NCI-H748 treated with DMSO at 0.1 percent for 48 hours (cell line): ENCODE measurements at regions not wholly inside any gene's neighbourhood (a gene's known extent, or its start where the extent isn't known, plus 50 kb on each side); places are given as distances from the start of the nearest gene placed in this dataset.

Experiments used
- DNase-seq: peaks from one replicate; lab custom pipeline; 2025; lab: John Stamatoyannopoulos, UW

GRCh38 chr16:66266436-66267291 lies 99.8 kb upstream of the CDH5 start:
- no peak for DNase-seq

DNA sequence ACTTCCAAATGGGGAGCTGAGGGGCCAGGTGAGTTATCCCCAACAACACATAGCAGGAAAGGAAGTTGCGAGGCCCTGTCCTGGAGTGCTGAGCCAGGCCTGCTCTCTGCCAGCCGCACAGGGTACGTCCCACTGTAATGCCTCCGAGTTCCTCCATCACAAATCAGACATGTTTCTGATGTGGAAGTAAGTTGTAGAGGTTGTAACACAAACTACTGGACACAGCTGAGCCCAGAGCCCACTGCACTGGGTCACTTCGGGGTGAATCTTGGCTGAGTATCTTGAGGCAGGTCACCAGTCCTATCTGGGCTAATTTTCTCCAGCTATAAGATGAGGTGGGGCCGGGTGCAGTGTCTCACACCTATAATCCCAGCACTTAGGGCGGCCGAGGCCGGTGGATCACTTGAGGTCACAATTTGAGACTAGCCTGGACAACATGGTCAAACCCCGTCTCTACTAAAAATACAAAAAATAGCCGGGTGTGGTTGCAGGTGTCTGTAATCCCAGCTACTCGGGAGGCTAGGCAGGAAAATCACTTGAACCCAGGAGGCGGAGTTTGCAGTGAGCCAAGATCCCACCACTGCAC lies 100.8 kb upstream of the CDH5 start:
- DNase-seq, result no peak

DNA sequence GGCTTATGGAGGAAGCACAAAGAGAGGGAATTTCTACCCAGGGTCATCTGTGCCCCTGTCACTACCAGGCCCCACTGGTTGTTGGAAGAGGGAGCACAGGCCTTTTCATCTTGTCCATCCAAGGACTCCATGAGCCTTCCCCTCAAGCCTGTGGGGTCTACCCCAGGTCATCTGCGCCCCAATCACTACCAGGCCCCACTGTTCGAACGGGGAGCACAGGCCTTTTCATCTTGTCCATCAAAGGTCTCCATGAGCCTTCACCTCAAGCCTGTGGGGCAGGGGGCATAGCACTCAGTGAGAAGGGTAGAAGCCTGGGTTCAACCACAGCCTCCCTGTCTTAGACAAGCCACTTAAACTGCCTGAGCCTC lies 101.5 kb upstream of the CDH5 start:
- no peak for DNase-seq

- no peak for DNase-seq
These were observed 102.0 kb upstream of the CDH5 start for GRCh38 chr16:66264311-66265047.

DNA sequence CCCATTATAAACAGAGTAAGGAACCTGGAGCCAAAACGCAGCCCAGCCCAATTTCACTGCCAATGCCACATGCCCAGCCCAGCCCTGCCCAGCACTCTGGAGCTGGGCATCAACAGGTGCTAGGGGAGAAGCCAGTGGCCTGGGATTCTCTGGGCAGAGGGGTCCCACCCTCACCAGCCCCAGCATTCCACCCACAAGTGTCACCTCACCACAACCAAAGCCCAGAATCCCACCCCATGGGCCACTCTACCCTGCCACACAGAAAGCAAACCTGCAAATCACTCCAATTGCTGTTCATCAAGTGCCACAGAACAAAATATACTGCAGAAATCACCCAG lies 102.5 kb upstream of the CDH5 start:
- no peak for DNase-seq

DNA sequence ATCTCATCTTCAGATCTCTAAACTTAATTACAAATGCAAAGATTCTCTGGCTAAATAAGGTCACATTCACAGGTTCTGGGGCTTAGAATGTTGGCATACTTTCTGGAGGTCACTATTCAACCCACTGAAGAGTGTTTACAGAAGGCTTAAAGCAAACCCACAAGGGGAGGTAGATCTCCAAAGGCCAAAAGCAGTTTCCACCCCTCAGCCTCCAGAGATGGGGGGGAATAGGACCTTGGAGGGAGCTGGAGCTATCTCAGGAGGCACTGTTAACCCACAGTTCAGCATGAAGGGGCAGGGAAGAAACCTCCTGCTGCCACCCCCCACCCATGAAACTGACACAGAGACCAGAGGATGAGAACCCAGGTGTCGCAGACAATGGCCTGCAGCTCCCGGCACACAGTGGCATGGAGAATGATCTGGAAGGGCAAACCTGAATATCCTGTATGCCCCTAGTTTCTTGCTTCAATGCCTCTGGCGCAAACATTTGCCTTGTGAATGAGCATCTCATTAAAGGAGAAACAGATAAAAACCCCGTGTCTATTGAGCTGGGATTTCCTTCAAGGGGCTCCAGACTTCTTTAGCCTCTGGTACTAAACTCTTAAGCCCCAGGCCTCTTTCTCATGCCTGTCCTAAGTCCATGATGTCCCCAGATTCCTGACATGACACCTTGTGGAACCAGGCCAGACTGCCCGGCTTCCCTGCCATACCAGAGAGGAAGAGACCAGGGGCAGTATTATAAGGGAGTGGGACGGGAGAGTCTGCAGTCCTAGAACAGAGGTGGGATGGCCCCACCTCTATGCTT lies 103.1 kb upstream of the CDH5 start:
- no peak for DNase-seq

DNA sequence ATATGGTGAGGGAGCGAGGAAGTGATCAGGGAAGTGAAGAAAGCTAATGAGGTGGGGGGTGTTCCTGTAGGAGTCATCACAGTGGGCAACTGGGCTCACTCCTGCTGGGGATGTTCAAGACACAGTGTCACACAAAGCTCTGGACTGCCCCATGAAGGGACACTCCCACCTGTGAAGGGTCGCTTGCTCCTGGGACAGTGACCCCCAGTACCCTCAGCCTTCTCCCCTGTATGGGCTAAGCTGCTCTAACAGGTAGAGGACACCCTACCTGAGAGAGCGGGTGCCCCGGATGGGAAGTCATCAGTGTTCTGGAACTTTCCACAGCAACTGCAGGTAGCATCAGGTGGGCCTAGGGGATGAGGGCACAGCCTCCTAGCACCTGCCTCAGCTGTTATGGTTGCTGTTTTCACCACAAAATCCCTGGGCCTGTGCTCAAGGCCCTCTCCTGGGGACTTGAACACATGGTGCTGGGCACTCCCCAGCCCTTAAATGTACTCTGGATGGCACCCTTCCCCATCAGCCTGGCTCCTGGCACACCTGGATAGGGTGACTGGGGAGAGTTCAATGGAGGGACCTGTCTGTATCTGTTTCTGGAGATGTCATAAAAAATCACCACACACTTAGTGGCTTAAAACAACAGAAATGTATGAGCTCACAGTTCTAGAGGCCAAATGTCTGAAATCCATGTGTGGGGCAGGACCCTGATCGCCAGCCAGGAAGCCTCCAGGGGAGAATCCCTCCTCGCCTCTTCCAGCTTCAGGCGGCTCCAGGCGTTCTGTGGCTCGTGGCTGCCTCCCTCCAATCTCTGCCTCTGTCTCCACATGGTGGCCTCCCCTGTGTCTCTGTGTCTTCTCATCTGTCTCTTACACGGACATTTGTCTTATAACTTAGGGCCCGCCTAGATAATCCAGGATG lies 104.0 kb upstream of the CDH5 start:
- no peak for DNase-seq

- no peak for DNase-seq
These were observed 104.7 kb upstream of the CDH5 start for GRCh38 chr16:66261826-66262225.

DNA sequence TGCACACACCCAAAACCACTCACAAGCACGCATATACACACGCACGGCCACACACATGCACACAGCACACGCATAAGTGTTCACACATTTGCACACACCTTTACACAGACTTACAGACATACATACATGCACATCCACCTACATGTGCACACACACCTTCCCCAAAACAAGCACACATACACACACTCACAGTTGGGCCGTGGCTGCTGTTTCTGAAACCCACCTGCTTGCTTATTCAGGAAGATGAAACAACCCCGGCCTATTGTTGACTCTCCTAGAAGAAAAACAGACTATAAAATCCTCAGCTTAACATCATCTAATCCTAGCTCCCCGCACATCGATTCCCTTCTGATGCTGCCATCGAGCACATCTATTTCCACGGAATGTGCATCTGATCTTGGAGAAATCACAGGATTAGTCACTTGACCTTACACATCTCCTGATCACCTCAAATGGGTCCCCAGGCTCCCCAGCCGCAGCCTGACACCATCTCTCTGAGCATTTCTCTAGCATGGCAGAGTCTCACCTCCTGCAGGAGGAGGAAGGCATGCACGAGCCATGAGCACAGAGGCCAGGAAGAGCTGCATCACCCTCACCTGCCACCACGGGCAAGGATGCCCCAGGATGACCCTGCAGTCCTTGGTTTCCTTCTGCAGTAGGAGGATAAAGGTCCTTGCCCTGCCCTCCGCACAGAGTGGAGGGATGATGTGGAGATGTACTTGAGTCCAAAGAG lies 105.8 kb upstream of the CDH5 start:
- DNase-seq, result no peak

DNA sequence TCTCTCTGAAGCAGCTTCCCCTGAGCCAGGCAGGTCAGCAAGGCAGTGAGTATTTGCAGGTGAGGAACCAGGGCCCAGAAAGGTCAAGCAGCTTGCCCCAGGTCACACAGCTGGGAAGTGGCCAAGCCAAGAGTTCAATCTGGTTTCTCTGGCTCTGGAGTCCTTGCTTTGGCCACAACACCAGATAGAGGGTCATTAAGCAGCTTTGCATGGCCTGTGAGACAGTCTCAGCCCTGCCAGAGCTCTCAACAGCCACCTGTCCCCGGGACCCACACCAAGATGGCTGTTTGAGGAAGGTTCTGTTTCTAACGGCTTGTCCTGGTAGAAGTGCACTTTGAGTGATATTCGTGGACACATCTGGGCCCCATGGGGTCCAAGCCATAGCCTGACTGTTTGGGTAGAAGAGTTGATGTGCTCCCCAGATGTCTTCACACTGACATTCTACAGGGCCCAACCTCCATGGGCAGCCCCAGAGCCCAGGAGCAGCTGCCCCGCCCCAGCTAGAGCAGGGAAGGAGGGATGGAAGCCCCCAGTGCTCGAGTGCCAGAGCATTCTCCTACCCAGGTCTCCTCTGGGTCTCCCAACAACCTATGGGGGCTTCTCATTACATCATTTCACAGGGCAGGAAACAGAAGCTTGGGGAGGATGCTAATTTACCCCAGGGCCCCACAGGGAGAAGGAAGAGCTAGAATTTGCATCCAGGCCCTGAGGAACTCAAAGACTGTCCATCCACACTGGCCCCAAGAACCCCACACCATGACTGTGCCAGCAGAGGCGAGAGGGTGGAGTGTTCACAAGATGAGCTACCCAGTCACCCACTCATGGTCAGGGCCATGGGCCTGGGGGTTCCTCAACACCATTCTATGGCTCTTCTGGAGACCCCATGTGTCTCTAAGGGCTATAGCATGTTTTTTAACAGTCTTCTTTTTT lies 107.3 kb upstream of the CDH5 start:
- DNase-seq, result no peak

DNA sequence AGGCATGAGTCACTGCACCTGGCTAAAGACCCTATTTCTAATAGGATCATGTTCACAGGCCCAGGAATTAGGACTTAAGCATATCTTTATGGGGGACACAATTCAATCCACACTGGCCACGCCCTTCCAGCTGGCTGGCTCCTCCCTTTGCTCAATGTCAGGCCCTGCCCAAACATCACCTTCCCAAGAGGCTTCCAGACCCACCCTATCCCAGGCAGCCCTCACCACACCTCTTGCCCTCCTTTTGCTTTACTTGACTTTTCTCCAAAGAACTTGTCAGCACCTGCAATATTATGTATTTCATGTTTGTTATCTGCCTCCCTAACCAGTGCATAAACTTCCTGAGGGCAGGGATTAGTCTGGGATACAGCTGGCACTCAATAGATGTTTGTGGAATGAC lies 109.6 kb upstream of the CDH5 start:
- DNase-seq, result no peak

- DNase-seq, result no peak
These were observed 110.8 kb upstream of the CDH5 start for GRCh38 chr16:66255647-66256046.

- no peak for DNase-seq
These were observed 111.7 kb upstream of the CDH5 start for GRCh38 chr16:66254751-66255150.

DNA sequence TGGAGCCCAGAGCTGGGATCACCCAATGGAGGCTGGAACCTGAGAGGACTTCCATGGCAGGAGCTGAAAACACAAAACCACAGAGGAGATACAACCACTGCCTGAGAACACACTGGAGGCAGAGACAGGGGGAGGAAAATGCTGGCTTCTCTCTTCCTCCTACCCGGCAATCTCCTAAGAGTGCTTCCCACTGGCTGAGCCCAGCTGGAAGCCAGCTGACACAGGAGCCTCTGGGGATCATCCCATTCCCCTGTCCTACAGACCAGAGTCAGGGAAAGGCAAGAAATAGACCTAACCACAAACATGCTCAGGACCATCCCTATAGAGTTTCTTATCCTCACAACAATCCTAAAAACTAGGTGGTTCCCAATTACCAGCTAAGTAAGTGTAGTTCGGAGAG lies 112.4 kb upstream of the CDH5 start:
- DNase-seq, result no peak

DNA sequence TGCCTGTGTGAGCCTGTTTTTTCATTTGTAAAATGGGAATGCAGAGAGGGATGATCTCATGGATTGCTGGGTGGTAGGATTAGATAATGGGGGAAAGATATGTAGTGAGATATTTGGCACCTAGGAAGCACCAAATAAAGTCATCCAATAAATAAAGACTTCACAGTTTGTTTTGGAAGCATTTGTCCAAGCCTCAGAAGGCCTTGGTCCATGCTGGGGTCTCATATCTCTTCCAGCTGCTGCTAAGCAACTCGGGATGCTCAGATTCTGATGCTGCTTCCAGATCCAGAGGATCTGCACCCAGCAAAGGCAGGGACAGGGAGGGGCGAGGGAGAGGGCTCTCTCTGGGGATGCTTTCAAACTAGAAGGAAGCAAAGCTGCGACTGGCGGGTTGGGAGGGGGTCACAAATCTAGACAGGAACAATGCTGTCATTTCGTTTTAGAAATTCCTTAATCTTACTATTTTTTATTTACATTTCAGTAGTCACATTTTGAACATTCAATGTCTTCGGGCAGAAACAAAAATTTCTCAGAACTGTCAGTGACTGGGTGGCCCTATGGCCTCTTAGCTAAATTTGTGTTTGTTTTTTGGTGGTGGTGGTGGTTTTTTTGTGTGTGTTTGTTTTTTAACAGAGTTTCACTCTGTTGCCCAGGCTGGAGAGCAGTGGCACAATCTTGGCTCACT lies 114.9 kb upstream of the CDH5 start:
- no peak for DNase-seq

- no peak for DNase-seq
These were observed 115.6 kb upstream of the CDH5 start for GRCh38 chr16:66250686-66251431.

DNA sequence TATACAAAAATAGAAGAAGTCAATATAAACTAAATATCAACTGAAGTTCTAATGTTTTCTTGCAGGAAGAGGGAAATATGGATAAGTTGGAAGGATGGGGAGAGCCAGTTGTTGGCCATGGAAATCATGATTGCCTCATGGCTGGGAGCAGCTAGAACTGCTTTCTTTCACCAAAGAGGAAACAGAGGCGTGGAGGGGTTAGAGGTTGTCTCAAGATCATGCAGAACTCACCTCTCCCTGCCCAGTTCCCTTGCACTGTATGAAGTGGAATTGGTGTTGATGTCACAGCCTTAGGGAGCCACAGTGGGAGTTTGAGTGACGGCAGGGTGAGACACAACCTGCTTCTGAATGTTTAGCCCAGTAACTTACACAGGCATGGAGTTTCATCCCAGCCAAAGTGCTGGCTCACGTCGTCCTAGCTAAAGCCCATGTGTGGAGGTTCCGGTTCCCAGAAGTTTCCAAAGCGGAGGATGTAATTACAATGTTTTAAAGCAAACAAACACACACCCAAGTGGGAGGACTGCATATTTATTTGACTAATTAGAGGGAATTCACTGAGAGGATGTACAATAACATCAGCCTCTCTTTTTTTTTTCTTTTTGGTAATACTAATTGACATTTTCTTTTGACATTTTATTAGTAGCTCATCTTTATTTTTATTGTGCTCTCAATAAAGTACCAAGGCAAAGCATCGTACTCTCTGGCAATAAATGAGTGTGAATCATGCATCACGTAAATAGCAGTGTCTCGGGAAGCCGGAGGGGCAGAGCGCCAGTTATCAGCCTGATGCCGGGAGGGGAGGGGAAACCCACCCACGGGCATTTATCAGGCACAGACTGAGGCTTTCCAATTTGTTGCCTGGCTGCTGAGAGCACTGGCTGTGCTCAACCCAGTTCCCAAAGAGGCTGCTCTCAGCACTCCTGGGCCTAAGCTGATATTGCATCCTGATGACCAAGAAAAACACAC lies 118.7 kb upstream of the CDH5 start:
- DNase-seq, result peak; percentile 66
